K562 (cell line): ENCODE measurements at regions not wholly inside any gene's neighbourhood (a gene's known extent, or its start where the extent isn't known, plus 50 kb on each side); places are given as distances from the start of the nearest gene placed in this dataset.

Experiments
- CHD1 ChIP-seq: fragments of 200-600 bp; sonication (generic); IDR thresholded peaks from one replicate; pipeline ENCODE4 v1.6.1; 2012; ENCODE audit warnings: mild to moderate bottlenecking, moderate library complexity, low read length, inconsistent platforms
- CTCF ChIP-seq, 3 experiments: IDR thresholded peaks in 2 of 3; conservative IDR thresholded peaks in 1 of 3; 2 replicates each; pipeline ENCODE4 v1.5.1; 2011 to 2012; ENCODE audit warnings: low read length in 3 of 3, mild to moderate bottlenecking in 3 of 3, control low read depth in 2 of 3, improper control_type of control experiment in 1 of 3, inconsistent platforms in 1 of 3, low read depth in 1 of 3, mixed read lengths in 1 of 3, moderate library complexity in 1 of 3; ENCODE audit not compliant: insufficient read depth in 2 of 3
- CTCFL ChIP-seq: IDR thresholded peaks from 2 replicates; pipeline ENCODE4 v1.6.1; 2011; ENCODE audit warnings: borderline replicate concordance, low read depth, mild to moderate bottlenecking, moderate library complexity, low read length; ENCODE audit not compliant: insufficient read depth, poor library complexity, severe bottlenecking
- EZH2 ChIP-seq: IDR thresholded peaks from 2 replicates; pipeline ENCODE4 v1.6.1; 2012; ENCODE audit warnings: low read depth, mild to moderate bottlenecking, inconsistent platforms, low read length, borderline replicate concordance
- JUN ChIP-seq, 2 experiments: sonication (generic) in 1 of 2; formaldehyde crosslinking in 1 of 2; IDR thresholded peaks; 2 replicates each; pipeline versions ENCODE4 v1.6.1 to v1.8.0; 2012 to 2022; ENCODE audit warnings: borderline replicate concordance in 2 of 2, mild to moderate bottlenecking in 2 of 2, improper control_type of control experiment in 1 of 2, low read depth in 1 of 2, low read length in 1 of 2, missing genetic modification reagents in 1 of 2
- KLF16 ChIP-seq: IDR thresholded peaks from 2 replicates; pipeline ENCODE4 v1.6.1; 2016; ENCODE audit warnings: antibody characterized with exemption
- MEF2A ChIP-seq: IDR thresholded peaks from 2 replicates; pipeline ENCODE4 v1.6.1; 2011; ENCODE audit warnings: low read depth, mild to moderate bottlenecking, low read length, moderate library complexity; ENCODE audit not compliant: control insufficient read depth
- MYNN ChIP-seq, 2 experiments: sonication (generic); formaldehyde crosslinking in 1 of 2; IDR thresholded peaks; 2 replicates each; pipeline versions ENCODE4 v1.5.0 to v1.6.1; 2016 to 2020; ENCODE audit warnings: antibody characterized with exemption in 1 of 2, missing genetic modification reagents in 1 of 2
- RAD21 ChIP-seq, 2 experiments: fragments of 250-450 bp in 1 of 2; fragments of 450-650 bp in 1 of 2; sonication (Bioruptor Pico) in 1 of 2; formaldehyde crosslinking in 1 of 2; IDR thresholded peaks in 1 of 2; conservative IDR thresholded peaks in 1 of 2; 2 replicates each; pipeline versions ENCODE4 v1.4.0 to v1.8.0; 2020 to 2022; ENCODE audit warnings: mild to moderate bottlenecking in 2 of 2, moderate library complexity in 1 of 2
- SLC30A9 ChIP-seq: fragments of 250-450 bp; sonication (Bioruptor Pico); IDR thresholded peaks from 2 replicates; pipeline ENCODE4 v1.8.0; 2022; ENCODE audit warnings: mild to moderate bottlenecking, moderate library complexity
- TAF1 ChIP-seq: IDR thresholded peaks from 2 replicates; pipeline ENCODE4 v1.6.1; 2011; ENCODE audit warnings: mild to moderate bottlenecking, low read length, moderate library complexity; ENCODE audit not compliant: insufficient read depth, control insufficient read depth, severe bottlenecking; ENCODE audit errors: extremely low read depth
- UBTF ChIP-seq, 2 experiments: IDR thresholded peaks; 2 replicates each; pipeline ENCODE4 v1.6.1; 2012; ENCODE audit warnings: improper control_type of control experiment in 2 of 2, low read depth in 2 of 2, low read length in 2 of 2, borderline replicate concordance in 1 of 2
- ZMIZ1 ChIP-seq, 2 experiments: fragments of 150-350 bp in 1 of 2; IDR thresholded peaks; 2 replicates each; pipeline ENCODE4 v1.6.1; 2012 to 2016; ENCODE audit warnings: low read depth in 2 of 2, low read length in 2 of 2, mild to moderate bottlenecking in 1 of 2, moderate library complexity in 1 of 2

- no peak for TF ChIP-seq ZMIZ1 (IDR thresholded peaks at IDR 0.05; ENCODE audit: low read depth in 2 of 2, low read length in 2 of 2)
- no peak for TF ChIP-seq CHD1
- no peak for TF ChIP-seq SLC30A9 (CRISPR knock-in tag)
- no peak for TF ChIP-seq MEF2A
- no peak for TF ChIP-seq UBTF (IDR thresholded peaks at IDR 0.05; ENCODE audit: borderline replicate concordance in 1 of 2, low read depth in 2 of 2, low read length in 2 of 2)
- no peak for TF ChIP-seq JUN (IDR thresholded peaks at IDR 0.05; ENCODE audit: borderline replicate concordance, low read depth, low read length)
- no peak for TF ChIP-seq JUN (CRISPR knock-in tag; IDR thresholded peaks at IDR 0.05; ENCODE audit: borderline replicate concordance)
- TF ChIP-seq TAF1 = no peak
- TF ChIP-seq KLF16 = no peak
- TF ChIP-seq CTCFL = no peak
- no peak for TF ChIP-seq RAD21 (CRISPR knock-in tag; conservative IDR thresholded peaks at IDR 0.05 in 1 of 2, IDR thresholded peaks at IDR 0.05 in 1 of 2)
- no peak for TF ChIP-seq EZH2
- no peak for TF ChIP-seq CTCF (IDR thresholded peaks at IDR 0.05 in 2 of 3, conservative IDR thresholded peaks at IDR 0.05 in 1 of 3; ENCODE audit: insufficient read depth in 2 of 3, low read depth in 1 of 3, low read length in 3 of 3)
- no peak for TF ChIP-seq MYNN (IDR thresholded peaks at IDR 0.05)
- no peak for TF ChIP-seq MYNN (CRISPR knock-in tag; IDR thresholded peaks at IDR 0.05)
These were observed 87.8 kb upstream of the NCOR2 start for GRCh38 chr12:124655048-124655697.
